GM18517 (cell line): ENCODE measurements at regions not wholly inside any gene's neighbourhood (a gene's known extent, or its start where the extent isn't known, plus 50 kb on each side); places are given as distances from the start of the nearest gene placed in this dataset.
"Not testable (repeated sequence)": the region's sequence is repeated elsewhere in the genome, so short reads cannot be mapped to it uniquely, and the experiment has no call there.

Source experiments
- ATAC-seq: cut with Tn5 transposase; IDR thresholded peaks from one replicate; pipeline ENCODE4 v1.9.1; 2021; ENCODE audit warnings: mild to moderate bottlenecking, moderate library complexity; ENCODE audit not compliant: unreplicated experiment

- no peak for ATAC-seq
Observed at GRCh38 chrX:121405826-121406225, 358.4 kb downstream of the GLUD2 start.

GRCh38 chrX:121407627-121408026 lies 360.2 kb downstream of the GLUD2 start:
- ATAC-seq, result no peak

DNA sequence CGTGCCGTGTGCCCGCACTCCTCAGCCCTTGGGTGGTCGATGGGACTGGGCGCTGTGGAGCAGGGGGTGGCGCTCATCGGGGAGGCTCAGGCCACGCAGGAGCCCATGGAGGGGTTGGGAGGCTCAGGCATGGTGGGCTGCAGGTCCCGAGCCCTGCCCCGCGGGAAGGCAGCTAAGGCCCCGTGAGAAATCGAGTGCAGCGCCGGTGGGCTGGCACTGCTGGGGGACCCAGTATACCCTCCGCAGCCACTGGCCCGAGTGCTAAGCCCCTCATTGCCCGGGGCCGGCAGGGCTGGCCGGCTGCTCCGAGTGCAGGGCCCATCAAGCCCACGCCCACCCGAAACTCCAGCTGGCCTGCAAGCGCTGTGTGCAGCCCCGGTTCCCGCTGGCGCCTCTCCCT lies 384.1 kb downstream of the GLUD2 start:
- not testable (repeated sequence) for ATAC-seq

- no peak for ATAC-seq
Observed at GRCh38 chrX:121433289-121433688, 385.9 kb downstream of the GLUD2 start.

- ATAC-seq, result not testable (repeated sequence)
Observed at GRCh38 chrX:121437666-121438065, 390.3 kb downstream of the GLUD2 start.

- ATAC-seq, result peak; percentile 63
Observed at GRCh38 chrX:121455890-121456289, 408.5 kb downstream of the GLUD2 start.

- peak; percentile 88 for ATAC-seq
Observed at GRCh38 chrX:121456315-121456714, 408.9 kb downstream of the GLUD2 start.

- ATAC-seq, result no peak
Observed at GRCh38 chrX:121457096-121457495, 409.7 kb downstream of the GLUD2 start.

- ATAC-seq, result no peak
Observed at GRCh38 chrX:121479406-121479805, 432.0 kb downstream of the GLUD2 start.

- no peak for ATAC-seq
Observed at GRCh38 chrX:121496966-121497365, 449.6 kb downstream of the GLUD2 start.

DNA sequence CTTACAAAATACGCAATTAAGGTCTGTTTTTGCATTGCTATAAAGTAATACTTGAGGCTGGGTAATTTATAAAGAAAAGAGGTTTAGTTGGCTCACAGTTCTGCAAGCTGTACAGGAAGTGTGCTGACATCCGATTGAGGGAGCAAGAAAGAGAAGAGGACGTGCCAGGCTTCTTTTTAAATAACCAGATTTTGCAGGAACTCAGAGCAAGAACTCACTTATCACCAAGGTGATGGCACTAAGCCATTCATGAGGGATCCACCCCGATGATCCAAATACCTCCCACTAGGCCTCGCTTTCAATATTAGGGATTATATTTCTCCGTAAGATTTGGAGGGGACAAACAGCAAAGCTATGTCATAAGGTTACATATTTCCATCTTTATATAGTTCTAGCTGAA lies 456.7 kb downstream of the GLUD2 start:
- ATAC-seq, result no peak

DNA sequence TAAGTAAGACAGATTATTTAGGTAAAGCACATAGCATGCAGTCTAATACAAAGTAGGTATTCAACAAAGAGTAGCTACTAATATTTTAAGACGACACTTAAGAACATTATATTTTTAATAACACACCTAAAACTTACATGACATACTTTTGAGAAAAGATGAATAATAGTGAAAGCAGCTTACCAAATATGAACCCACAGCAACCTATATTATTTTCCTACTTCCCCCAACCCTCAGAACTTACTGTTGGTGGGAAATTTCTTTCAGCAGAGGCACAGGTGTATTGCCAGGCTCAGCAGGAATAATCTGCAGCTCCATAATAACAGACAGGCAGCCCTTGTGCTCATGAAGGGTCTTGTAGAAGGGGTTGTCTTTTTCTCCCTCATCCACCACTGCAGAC lies 498.9 kb downstream of the GLUD2 start:
- ATAC-seq, result no peak

DNA sequence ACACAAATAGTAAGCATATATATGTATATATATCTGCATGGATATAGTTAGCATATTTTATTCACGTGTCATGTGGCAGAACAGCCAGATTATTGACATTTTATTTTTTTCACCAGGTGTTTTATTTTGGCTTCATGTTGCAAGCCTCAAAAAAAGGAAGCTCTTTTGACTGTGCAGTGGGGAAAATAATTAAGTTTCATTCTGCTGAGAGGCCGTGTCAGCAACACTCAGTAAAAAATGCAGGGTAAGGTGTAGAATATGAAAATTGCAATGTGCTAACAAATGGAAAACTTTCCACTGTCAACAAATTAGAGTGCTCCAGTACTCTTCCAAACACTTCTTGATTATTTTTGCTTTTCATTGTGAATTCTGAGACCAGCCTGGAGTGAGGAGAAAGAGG lies 511.5 kb downstream of the GLUD2 start:
- ATAC-seq, result no peak

DNA sequence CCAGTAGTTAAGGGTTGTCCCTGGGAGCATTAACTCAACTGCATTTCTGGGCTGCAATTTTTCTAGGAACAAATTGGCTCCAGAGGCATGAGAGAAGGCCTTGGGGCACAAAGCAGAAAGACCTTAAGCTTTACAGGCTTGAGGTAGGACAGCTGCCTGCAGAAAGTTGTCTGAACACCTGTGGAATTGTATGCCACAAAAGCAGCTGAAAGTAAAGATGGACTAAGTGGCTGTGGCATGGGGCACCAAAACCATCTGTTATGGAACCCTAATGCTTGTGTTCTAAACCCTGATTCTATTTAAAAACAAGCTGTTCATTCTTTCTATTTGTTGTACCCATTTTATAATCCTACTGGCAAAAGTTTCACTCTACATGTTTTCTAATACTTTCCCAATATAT lies 515.2 kb downstream of the GLUD2 start:
- ATAC-seq, result no peak

DNA sequence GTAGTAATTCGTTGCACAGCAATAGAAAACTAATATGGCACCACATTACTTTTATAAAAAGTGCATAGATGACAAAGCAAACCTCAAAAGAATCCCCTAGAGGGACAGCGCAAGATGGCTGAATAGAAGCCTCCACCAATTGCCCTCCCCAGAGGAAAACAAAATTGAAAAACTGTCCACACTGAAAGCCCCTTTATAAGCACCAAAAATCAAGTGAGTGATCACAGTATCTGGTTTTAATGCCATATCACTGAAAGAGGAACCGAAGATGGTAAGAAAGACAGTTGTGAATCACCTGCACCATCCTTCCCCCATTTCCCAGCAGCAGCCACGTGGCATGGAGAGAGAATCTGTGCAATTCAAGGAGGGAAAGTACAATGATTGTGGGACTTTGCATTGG lies 522.2 kb downstream of the GLUD2 start:
- ATAC-seq, result peak; percentile 81

DNA sequence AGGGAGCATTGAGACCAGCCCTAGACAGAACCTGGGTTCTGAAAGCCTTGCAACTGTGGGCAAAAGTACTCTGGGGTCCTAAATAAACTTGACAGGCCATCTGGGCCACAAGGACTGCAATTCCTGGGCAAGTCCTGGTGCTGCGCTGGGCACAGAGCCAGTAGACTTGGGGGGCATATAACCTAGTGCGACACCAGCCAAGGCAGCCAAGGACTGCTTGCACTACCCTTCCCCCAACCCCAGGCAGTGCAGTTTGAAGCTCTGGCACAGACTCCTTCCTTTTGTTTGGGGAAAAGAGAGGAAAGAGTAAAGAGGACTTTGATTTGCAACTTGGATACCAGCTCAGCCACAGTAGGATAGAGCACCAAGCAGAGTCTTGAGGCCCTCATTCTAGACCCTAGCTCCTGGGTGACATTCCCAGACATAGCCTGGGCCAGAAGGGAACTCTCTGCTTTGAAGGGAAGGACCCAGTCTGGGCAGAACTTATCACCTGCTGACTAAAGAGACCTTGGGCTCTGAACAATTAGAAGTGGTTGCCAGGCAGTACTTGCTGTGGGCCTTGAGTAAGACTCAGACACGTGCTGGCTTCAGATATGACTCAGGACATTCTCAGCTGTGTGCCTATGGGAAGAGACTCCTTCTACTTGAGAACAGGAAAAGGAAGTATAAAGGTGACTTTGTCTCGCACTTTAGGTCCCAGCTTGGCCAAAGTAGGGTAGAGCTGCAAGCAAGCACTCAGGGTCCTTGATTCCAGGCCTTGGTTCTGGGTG lies 522.8 kb downstream of the GLUD2 start:
- peak; percentile 69 for ATAC-seq

DNA sequence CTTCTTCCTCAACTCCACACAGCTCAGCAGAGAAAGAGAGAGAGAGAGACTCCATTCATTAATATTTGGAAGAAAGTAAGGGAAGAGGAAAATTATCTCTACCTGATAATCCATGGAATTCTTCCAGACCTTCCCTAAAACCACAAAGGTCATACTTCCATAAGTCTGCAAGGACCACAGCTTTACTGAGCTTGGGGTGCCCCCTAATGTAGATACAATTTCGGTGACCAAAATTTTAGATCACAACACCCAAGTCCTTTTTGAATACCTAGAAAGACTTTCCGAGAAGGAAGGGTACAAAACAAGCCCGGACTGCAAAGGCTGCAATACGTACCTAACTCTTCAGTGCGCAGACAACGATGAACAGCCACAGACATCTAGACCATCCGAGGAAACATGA lies 523.9 kb downstream of the GLUD2 start:
- ATAC-seq, result no peak

GRCh38 chrX:121574384-121574783 lies 527.0 kb downstream of the GLUD2 start:
- not testable (repeated sequence) for ATAC-seq

DNA sequence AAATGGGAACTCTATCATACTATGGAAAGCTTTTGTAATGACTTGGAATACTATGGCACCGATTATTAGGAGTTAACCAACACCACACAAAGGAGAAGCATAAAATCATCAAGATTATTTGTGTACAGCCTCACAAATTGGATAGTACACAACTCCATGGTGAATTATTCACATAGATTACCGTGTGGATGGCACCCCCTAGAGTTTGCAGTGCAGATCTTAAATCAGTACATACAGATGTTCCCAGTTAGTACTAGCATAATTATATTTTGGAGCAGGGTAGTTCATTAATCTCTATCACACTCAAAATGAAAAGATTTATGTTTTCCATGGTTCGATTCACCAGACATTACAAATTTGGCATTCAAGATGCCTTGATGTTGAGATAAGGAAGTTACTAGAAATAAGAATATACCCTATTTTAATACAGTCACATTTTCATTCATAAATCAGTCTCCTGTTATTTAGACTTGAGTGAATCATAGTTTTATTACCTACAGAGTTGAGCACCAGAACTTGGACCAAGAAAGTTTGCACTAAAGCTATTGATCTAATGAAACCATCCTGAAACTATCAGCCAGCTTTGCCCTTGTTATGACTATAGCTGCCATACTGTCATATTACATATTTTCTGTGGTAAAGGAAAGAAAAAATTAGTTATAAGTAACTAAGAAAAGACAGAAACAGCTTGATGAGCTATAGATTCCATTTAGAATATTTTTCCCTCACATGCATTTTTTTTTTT lies 531.8 kb downstream of the GLUD2 start:
- peak; percentile 78 for ATAC-seq

GRCh38 chrX:121581885-121582284 lies 534.5 kb downstream of the GLUD2 start:
- no peak for ATAC-seq

DNA sequence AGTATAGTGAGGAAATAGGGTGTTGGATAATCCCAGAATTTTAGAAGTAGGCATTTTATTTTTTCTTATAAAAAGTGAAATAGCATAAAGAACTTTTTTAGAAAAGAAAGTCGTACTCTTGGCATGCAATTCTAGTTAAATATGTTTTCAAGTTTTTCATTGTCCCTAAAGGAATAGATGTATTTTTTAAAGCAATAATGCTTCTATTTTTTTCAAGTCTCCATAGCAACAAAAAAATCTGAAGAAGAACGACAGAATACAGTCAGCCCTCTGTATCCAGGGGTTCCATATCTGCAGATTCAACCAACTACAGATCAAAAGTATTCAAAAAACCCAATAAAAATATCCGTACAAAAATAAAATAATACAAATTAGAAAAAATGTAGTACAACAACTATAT lies 538.2 kb downstream of the GLUD2 start:
- no peak for ATAC-seq

- ATAC-seq, result no peak
Observed at GRCh38 chrX:121592884-121593283, 545.5 kb downstream of the GLUD2 start.
